LNCaP clone FGC (cell line): ENCODE measurements at regions not wholly inside any gene's neighbourhood (a gene's known extent, or its start where the extent isn't known, plus 50 kb on each side); places are given as distances from the start of the nearest gene placed in this dataset.

Experiments
- DNase-seq: peaks from one replicate; pipeline ENCODE4 v3.0.0-alpha.2; 2011; ENCODE audit warnings: low read depth
- H3K4me3 ChIP-seq: 2 replicates; pipeline ENCODE4 v1.5.1; 2011; ENCODE audit warnings: mild to moderate bottlenecking, low read depth, low read length, control low read depth
- CTCF ChIP-seq: IDR thresholded peaks from 2 replicates; pipeline ENCODE4 v1.5.1; 2012; ENCODE audit warnings: mild to moderate bottlenecking; ENCODE audit not compliant: control insufficient read depth, insufficient read depth; ENCODE audit errors: extremely low read depth

- TF ChIP-seq CTCF = no peak
- DNase-seq = no peak
- H3K4me3 ChIP-seq = no peak overlapping the region
These were observed 612.1 kb upstream of the SALL1 start for GRCh38 chr16:51763072-51763661.

GRCh38 chr16:51762081-51762996, 611.3 kb upstream of the SALL1 start:
- H3K4me3 ChIP-seq = peak overlapping the region; percentile 26; the same call in 1 of the 2 replicates
- TF ChIP-seq CTCF = peak; percentile 93
- DNase-seq = peak; percentile 36

DNA sequence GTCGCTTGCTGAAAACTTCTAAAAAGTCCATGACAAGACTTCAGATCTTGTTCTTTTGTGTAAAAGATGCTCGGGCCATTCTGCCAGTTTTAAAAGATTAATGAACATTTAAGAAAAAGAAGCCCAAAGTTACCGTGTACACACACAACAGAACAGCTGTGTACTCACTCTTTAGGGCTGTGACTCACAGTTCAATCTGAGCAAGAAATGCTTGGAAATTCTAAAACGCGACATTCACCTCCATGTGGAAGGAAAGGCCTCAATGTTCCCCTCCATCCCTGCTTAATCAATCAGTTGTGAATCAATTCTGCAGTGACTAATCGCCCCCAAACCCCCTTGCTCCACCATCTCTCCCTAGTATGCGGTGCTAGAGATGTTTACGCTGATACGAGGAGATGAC, 609.9 kb upstream of the SALL1 start:
- DNase-seq = no peak
- TF ChIP-seq CTCF = no peak
- no peak overlapping the region for H3K4me3 ChIP-seq

- no peak for TF ChIP-seq CTCF
- no peak for DNase-seq
- H3K4me3 ChIP-seq = no peak overlapping the region
These were observed 608.9 kb upstream of the SALL1 start for GRCh38 chr16:51759999-51760398.

DNA sequence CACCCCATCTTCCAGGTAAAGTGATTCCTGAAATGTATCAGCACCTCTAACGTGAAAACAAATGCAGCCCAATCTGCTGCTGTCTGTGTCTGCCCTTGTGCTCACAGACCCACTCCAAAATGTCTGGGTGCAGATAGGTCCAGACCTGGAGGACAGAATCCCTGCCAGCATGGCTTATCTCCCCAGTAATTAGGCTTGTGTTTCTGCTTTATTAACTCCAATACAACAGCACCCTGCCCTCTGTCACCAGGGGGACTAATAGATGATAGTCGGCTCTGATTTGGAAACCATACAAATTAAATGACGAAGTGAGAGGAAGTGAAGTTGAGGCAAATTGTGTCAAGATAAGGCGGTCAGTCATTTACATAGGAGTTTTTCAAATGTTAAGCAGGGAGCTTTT, 608.3 kb upstream of the SALL1 start:
- no peak for TF ChIP-seq CTCF
- no peak for DNase-seq
- H3K4me3 ChIP-seq = no peak overlapping the region

- DNase-seq = no peak
- H3K4me3 ChIP-seq = no peak overlapping the region
- no peak for TF ChIP-seq CTCF
These were observed 606.9 kb upstream of the SALL1 start for GRCh38 chr16:51757921-51758479.

DNA sequence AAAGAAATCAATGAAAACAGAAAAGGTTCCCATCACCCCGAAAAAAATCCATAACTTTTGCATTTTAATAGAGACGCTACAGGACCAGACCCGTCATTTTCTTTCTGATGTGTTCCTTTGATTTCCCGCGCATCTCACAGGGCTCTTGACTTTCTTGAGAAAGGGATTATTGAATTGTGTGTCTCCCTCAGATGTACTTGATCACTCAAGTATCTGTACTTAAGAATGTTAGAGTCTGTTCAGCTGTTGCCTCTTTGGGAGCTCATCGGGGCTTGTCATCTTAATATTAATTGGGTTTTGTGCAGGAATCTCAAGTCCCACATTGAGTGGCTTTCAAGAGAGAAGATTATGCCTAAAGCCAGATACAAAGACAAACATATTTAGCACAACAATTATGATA, 606.4 kb upstream of the SALL1 start:
- DNase-seq = no peak
- no peak overlapping the region for H3K4me3 ChIP-seq
- TF ChIP-seq CTCF = no peak
